Stomach smooth muscle (tissue), 2 donors: ENCODE measurements at regions not wholly inside any gene's neighbourhood (a gene's known extent, or its start where the extent isn't known, plus 50 kb on each side); places are given as distances from the start of the nearest gene placed in this dataset.
"Not testable (repeated sequence)": the region's sequence is repeated elsewhere in the genome, so short reads cannot be mapped to it uniquely, and the experiment has no call there.

ENCODE experiments used
- H3K27ac ChIP-seq: one replicate; pipeline ENCODE4 v1.7.0; 2013; ENCODE audit warnings: mild to moderate bottlenecking, low read length, inconsistent platforms
- H3K27me3 ChIP-seq, 2 donors: one replicate each; pipeline ENCODE4 v1.7.0; 2013; ENCODE audit warnings: low read length in 2 of 2; ENCODE audit not compliant: insufficient read depth in 2 of 2, control insufficient read depth in 1 of 2
- H3K36me3 ChIP-seq, 2 donors: one replicate each; pipeline ENCODE4 v1.7.0; 2013; ENCODE audit warnings: low read length in 2 of 2; ENCODE audit not compliant: control insufficient read depth in 2 of 2, insufficient read depth in 2 of 2
- H3K4me1 ChIP-seq: one replicate; pipeline ENCODE4 v1.7.0; 2013; ENCODE audit warnings: low read length; ENCODE audit not compliant: control insufficient read depth, insufficient read depth
- H3K4me3 ChIP-seq, 2 donors: one replicate each; pipeline ENCODE4 v1.7.0; 2013; ENCODE audit warnings: low read length in 2 of 2
- H3K9ac ChIP-seq, 2 donors: one replicate each; pipeline ENCODE4 v1.7.0; 2013; ENCODE audit warnings: low read length in 2 of 2, mild to moderate bottlenecking in 1 of 2
- H3K9me3 ChIP-seq, 2 donors: one replicate each; pipeline ENCODE4 v1.7.0; 2013; ENCODE audit warnings: low read length in 2 of 2; ENCODE audit not compliant: control insufficient read depth in 2 of 2
- donor health status: healthy.
- donor health status: Pancreatic carcinoma.

GRCh38 chr12:27863839-27864238 lies 83.8 kb upstream of the MANSC4 start:
- H3K9me3 ChIP-seq = no peaks in the 10 kb centered on the region
- H3K9ac ChIP-seq = no peak overlapping the region
- peaks cover 5% of the 10 kb centered on the region for H3K4me1 ChIP-seq

GRCh38 chr12:27861428-27862167 lies 81.6 kb upstream of the MANSC4 start:
- Histone ChIP-seq H3K9me3 (no peaks in the 10 kb centered on the region), H3K27me3 (no peaks in the 10 kb centered on the region)

More at GRCh38 chr12:27863839-27864238, 83.8 kb upstream of the MANSC4 start:
- Histone ChIP-seq H3K36me3 (no peaks in the 10 kb centered on the region), H3K27me3 (no peaks in the 10 kb centered on the region), H3K4me3 (no peak overlapping the region), H3K27ac (no peak overlapping the region)

GRCh38 chr12:27859648-27860047 lies 79.6 kb upstream of the MANSC4 start:
- H3K4me1 ChIP-seq = peaks cover 5% of the 10 kb centered on the region
- no peak overlapping the region for H3K4me3 ChIP-seq
- no peaks in the 10 kb centered on the region for H3K27me3 ChIP-seq
- no peaks in the 10 kb centered on the region for H3K9me3 ChIP-seq
- H3K9ac ChIP-seq = no peak overlapping the region
- no peaks in the 10 kb centered on the region for H3K36me3 ChIP-seq
- H3K27ac ChIP-seq = no peak overlapping the region

More at GRCh38 chr12:27861428-27862167, 81.6 kb upstream of the MANSC4 start:
- Histone ChIP-seq H3K36me3 (no peaks in the 10 kb centered on the region), H3K4me1 (peaks cover 5% of the 10 kb centered on the region), H3K9ac (no peak overlapping the region), H3K4me3 (no peak overlapping the region), H3K27ac (no peak overlapping the region)

GRCh38 chr12:27857006-27857405 lies 77.0 kb upstream of the MANSC4 start:
- not testable (repeated sequence) for H3K9me3 ChIP-seq, H3K4me3 ChIP-seq, H3K27ac ChIP-seq, H3K27me3 ChIP-seq, H3K9ac ChIP-seq, H3K36me3 ChIP-seq, H3K4me1 ChIP-seq

GRCh38 chr12:27852742-27853141 lies 72.7 kb upstream of the MANSC4 start:
- no peak overlapping the region for H3K9ac ChIP-seq
- no peak overlapping the region for H3K27ac ChIP-seq
- no peaks in the 10 kb centered on the region for H3K4me1 ChIP-seq
- H3K36me3 ChIP-seq = no peaks in the 10 kb centered on the region
- no peak overlapping the region for H3K4me3 ChIP-seq
- no peaks in the 10 kb centered on the region for H3K27me3 ChIP-seq
- H3K9me3 ChIP-seq = peaks cover 0 to 4% of the 10 kb centered on the region in 2 donors
